Calu3 (cell line): ENCODE measurements at regions not wholly inside any gene's neighbourhood (a gene's known extent, or its start where the extent isn't known, plus 50 kb on each side); places are given as distances from the start of the nearest gene placed in this dataset.
"Not testable (repeated sequence)": the region's sequence is repeated elsewhere in the genome, so short reads cannot be mapped to it uniquely, and the experiment has no call there.

Source experiments
- BruUV-seq: library from RNA; stranded (reverse); fragments of 400-500 nt; replicated peaks from 2 replicates; lab custom pipeline; 2021; lab: Mats Ljungman, UMichigan
- CTCF ChIA-PET: fragments of 300-600 bp; sonication (Branson Sonifier 250); formaldehyde crosslinking; loops from one replicate; lab custom pipeline; 2022; ENCODE audit warnings: antibody characterized with exemption; lab: Charles Lee
- DNase-seq: peaks from one replicate; pipeline ENCODE4 v3.0.0; 2022
- H3K27ac Mint-ChIP-seq: one replicate; pipeline ENCODE4 v1.8.0; 2022; ENCODE audit warnings: mixed read lengths; ENCODE audit not compliant: unreplicated experiment
- H3K27me3 Mint-ChIP-seq: one replicate; pipeline ENCODE4 v1.8.0; 2022; ENCODE audit warnings: mixed read lengths; ENCODE audit not compliant: unreplicated experiment
- H3K36me3 Mint-ChIP-seq: one replicate; pipeline ENCODE4 v1.8.0; 2022; ENCODE audit warnings: mild to moderate bottlenecking, moderate library complexity, mixed read lengths; ENCODE audit not compliant: insufficient read depth, unreplicated experiment
- H3K4me1 Mint-ChIP-seq: one replicate; pipeline ENCODE4 v1.8.0; 2022; ENCODE audit warnings: mild to moderate bottlenecking, low read depth, mixed read lengths; ENCODE audit not compliant: unreplicated experiment
- H3K4me3 Mint-ChIP-seq: one replicate; pipeline ENCODE4 v1.8.0; 2022; ENCODE audit warnings: mild to moderate bottlenecking, low read depth, moderate library complexity, mixed read lengths; ENCODE audit not compliant: unreplicated experiment
- H3K9me3 Mint-ChIP-seq: one replicate; pipeline ENCODE4 v1.8.0; 2022; ENCODE audit warnings: low read depth, mixed read lengths; ENCODE audit not compliant: unreplicated experiment
- CTCF ChIP-seq: fragments of 200-600 bp; IDR thresholded peaks from one replicate; pipeline ENCODE4 v1.8.0; 2022; ENCODE audit warnings: antibody characterized with exemption; ENCODE audit not compliant: unreplicated experiment
- intact Hi-C: fragments of 100-400 bp; cut with micrococcal nuclease; formaldehyde crosslinking; loops from one replicate; pipeline ENCODE4 v1.10.0; 2022; ENCODE audit not compliant: unreplicated experiment

- Mint-ChIP-seq H3K9me3 (no peaks in the 10 kb centered on the region), H3K4me1 (peaks cover 8% of the 10 kb centered on the region), H3K4me3 (no peak overlapping the region), H3K27me3 (peaks cover 74% of the 10 kb centered on the region), H3K27ac (no peak overlapping the region), H3K36me3 (no peaks in the 10 kb centered on the region)
- no TSS peak for BruUV-seq
- CTCF ChIA-PET, result interaction anchor here (0.8 kb wide), 1 partner anchor 97 kb away, joined by 7 read pairs; no protein-coding TSS in a partner anchor
- intact Hi-C loops, result loop anchor here (1.0 to 2.0 kb wide), 2 partner anchors 59 to 97 kb away; no protein-coding TSS in a partner anchor
- TF ChIP-seq CTCF, result peak; percentile 92
- peak; percentile 47 for DNase-seq
Observed at GRCh38 chr18:961644-962355, 57.1 kb downstream of the ADCYAP1 start.

- DNase-seq, result no peak
- BruUV-seq, result no TSS peak
- no peak for TF ChIP-seq CTCF
- Mint-ChIP-seq H3K4me1 (peaks cover 7% of the 10 kb centered on the region), H3K27me3 (peaks cover 74% of the 10 kb centered on the region), H3K4me3 (no peak overlapping the region), H3K36me3 (no peaks in the 10 kb centered on the region), H3K9me3 (no peaks in the 10 kb centered on the region), H3K27ac (no peak overlapping the region)
- intact Hi-C loops, result loop anchor here (2.0 kb wide), 1 partner anchor 98 kb away; no protein-coding TSS in a partner anchor
- CTCF ChIA-PET, result no interaction called here
Observed at GRCh38 chr18:963276-963675, 58.6 kb downstream of the ADCYAP1 start.

- no peak overlapping the region for H3K4me3 Mint-ChIP-seq
- DNase-seq, result no peak
- intact Hi-C loops, result no loop called here
- H3K27ac Mint-ChIP-seq, result no peak overlapping the region
- peaks cover 80% of the 10 kb centered on the region for H3K27me3 Mint-ChIP-seq
- H3K36me3 Mint-ChIP-seq, result no peaks in the 10 kb centered on the region
- TF ChIP-seq CTCF, result no peak
- no peaks in the 10 kb centered on the region for H3K4me1 Mint-ChIP-seq
- no TSS peak for BruUV-seq
- peaks cover 3% of the 10 kb centered on the region for H3K9me3 Mint-ChIP-seq
- CTCF ChIA-PET, result no interaction called here
Observed at GRCh38 chr18:965921-966758, 61.5 kb downstream of the ADCYAP1 start.

GRCh38 chr18:966759-967576 is 62.3 kb downstream of the ADCYAP1 start:
- no peak for DNase-seq
- TF ChIP-seq CTCF, result no peak
- H3K36me3 Mint-ChIP-seq, result no peaks in the 10 kb centered on the region
- no TSS peak for BruUV-seq
- intact Hi-C loops, result no loop called here
- H3K9me3 Mint-ChIP-seq, result peaks cover 3% of the 10 kb centered on the region
- CTCF ChIA-PET, result no interaction called here
- H3K4me1 Mint-ChIP-seq, result no peaks in the 10 kb centered on the region
- H3K4me3 Mint-ChIP-seq, result no peak overlapping the region
- no peak overlapping the region for H3K27ac Mint-ChIP-seq
- H3K27me3 Mint-ChIP-seq, result peaks cover 74% of the 10 kb centered on the region

- CTCF ChIA-PET, H3K9me3 Mint-ChIP-seq, H3K36me3 Mint-ChIP-seq, DNase-seq, H3K27ac Mint-ChIP-seq, BruUV-seq, H3K4me3 Mint-ChIP-seq, intact Hi-C loops, H3K4me1 Mint-ChIP-seq: not testable (repeated sequence)
- peaks cover 55% of the 10 kb centered on the region for H3K27me3 Mint-ChIP-seq
Observed at GRCh38 chr18:968910-969309, 64.2 kb downstream of the ADCYAP1 start.

GRCh38 chr18:969311-969710 is 64.6 kb downstream of the ADCYAP1 start:
- H3K36me3 Mint-ChIP-seq, H3K4me1 Mint-ChIP-seq, DNase-seq, CTCF ChIA-PET, intact Hi-C loops, H3K27ac Mint-ChIP-seq, H3K9me3 Mint-ChIP-seq, BruUV-seq, H3K4me3 Mint-ChIP-seq: not testable (repeated sequence)
- H3K27me3 Mint-ChIP-seq, result peaks cover 51% of the 10 kb centered on the region
